Ovary (tissue), 3 donors: ENCODE measurements at regions not wholly inside any gene's neighbourhood (a gene's known extent, or its start where the extent isn't known, plus 50 kb on each side); places are given as distances from the start of the nearest gene placed in this dataset.

Source experiments
- CTCF ChIP-seq, 3 donors: fragments of 450-650 bp in 2 of 3; fragments of 200-600 bp in 1 of 3; IDR thresholded peaks; one replicate each; pipeline versions ENCODE4 v1.5.1 to v1.8.0; 2016 to 2022; ENCODE audit warnings: antibody characterized with exemption in 3 of 3, mild to moderate bottlenecking in 1 of 3
- EP300 ChIP-seq: sonication (generic); formaldehyde crosslinking; IDR thresholded peaks from one replicate; pipeline ENCODE4 v1.6.1; 2017; ENCODE audit warnings: antibody characterized with exemption
- donor health status: DM: no; HTN: no; CAD: no.

DNA sequence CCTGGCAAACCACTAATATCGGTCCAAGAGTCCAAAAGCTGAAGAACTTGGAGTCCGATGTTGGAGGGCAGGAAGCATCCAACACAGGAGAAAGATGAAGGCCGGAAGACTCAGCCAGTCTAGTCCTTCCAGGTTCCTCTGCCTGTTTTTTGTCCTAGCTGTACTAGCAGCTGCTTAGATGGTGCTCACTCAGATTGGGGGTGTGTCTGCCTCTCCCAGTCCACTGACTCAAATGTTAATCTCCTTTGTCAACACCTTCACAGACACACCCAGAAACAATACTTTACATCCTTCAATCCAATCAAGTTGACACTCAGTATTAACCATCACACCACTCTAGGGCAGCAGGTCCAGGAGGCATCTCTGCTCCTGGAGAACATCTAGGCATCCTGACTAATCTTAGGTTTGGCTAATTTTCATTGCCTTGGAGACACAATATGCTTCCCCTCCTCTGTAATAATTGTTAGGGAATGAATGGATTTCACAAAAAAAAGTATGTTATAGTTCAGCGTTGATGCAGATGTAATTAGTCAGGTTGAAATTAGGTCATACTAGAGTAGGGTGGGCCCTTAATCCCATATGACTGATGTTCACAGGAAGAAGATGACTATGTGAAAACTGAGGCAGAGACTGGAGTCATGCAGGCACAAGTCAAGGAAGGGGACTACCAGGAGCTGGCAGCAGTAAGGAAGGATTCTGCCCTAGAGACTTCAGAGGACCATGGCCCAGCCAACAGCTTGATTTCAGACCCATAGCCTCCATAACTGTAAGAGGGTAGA lies 183.4 kb downstream of the RBM26 start:
- TF ChIP-seq CTCF (IDR thresholded peaks at IDR 0.05) (no peak), EP300 (no peak)
